ENCODE measurements at regions not wholly inside any gene's neighbourhood (a gene's known extent, or its start where the extent isn't known, plus 50 kb on each side); places are given as distances from the start of the nearest gene placed in this dataset.

DNA sequence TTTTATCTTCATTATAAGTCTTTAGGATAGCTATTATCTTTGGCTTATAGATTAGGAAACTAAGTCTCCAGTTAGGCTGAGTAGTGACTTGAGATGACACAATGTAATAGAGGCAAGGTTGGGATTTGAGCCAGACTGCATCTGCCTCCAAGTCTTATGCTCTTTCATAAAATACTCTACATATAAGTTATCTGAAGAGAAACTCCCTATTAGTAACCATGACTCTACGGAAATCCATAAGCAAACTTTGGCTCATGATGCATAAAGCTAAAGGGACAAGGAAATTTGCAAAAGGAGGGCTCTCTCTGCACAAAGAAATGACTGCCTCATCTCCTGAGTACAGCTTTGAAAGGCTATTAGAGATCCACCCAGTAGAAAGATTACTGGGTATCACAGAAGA is 77.6 kb upstream of the FRMD4B start:
- TF ChIP-seq MAFG (tag; conservative IDR thresholded peaks at IDR 0.05) (no peak), ZBTB8A (IDR thresholded peaks at IDR 0.05; ENCODE audit: partially characterized antibody) (no peak), TCF7 (IDR thresholded peaks at IDR 0.05; ENCODE audit: borderline replicate concordance) (no peak), BHLHE40 (IDR thresholded peaks at IDR 0.05; ENCODE audit: low read length) (no peak)
- TF ChIP-seq, protein P1, sequence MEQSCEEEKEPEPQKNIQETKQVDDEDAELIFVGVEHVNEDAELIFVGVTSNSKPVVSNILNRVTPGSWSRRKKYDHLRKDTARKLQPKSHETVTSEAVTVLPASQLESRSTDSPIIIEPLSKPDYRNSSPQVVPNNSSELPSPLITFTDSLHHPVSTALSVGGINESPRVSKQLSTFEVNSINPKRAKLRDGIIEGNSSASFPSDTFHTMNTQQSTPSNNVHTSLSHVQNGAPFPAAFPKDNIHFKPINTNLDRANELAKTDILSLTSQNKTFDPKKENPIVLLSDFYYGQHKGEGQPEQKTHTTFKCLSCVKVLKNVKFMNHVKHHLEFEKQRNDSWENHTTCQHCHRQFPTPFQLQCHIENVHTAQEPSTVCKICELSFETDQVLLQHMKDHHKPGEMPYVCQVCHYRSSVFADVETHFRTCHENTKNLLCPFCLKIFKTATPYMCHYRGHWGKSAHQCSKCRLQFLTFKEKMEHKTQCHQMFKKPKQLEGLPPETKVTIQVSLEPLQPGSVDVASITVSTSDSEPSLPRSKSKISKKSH (CRISPR knock-in tag; IDR thresholded peaks at IDR 0.05), result no peak
